GM12872 (cell line): ENCODE measurements at regions not wholly inside any gene's neighbourhood (a gene's known extent, or its start where the extent isn't known, plus 50 kb on each side); places are given as distances from the start of the nearest gene placed in this dataset.

Source experiments
- CTCF ChIP-seq: IDR thresholded peaks from 3 replicates; pipeline ENCODE4 v1.5.1; 2011; ENCODE audit warnings: low read depth, mild to moderate bottlenecking, low read length, moderate library complexity; ENCODE audit not compliant: insufficient read depth

- no peak for TF ChIP-seq CTCF
These were observed 262.1 kb downstream of the B3GLCT start for GRCh38 chr13:31461923-31462322.

- no peak for TF ChIP-seq CTCF
These were observed 263.0 kb downstream of the B3GLCT start for GRCh38 chr13:31462766-31463165.

- no peak for TF ChIP-seq CTCF
These were observed 268.5 kb downstream of the B3GLCT start for GRCh38 chr13:31468114-31468902.

- no peak for TF ChIP-seq CTCF
These were observed 269.6 kb downstream of the B3GLCT start for GRCh38 chr13:31469377-31469776.

- TF ChIP-seq CTCF: no peak
These were observed 263.1 kb upstream of the RXFP2 start for GRCh38 chr13:31476266-31476665.

GRCh38 chr13:31476753-31477152 lies 262.6 kb upstream of the RXFP2 start:
- TF ChIP-seq CTCF: no peak

- no peak for TF ChIP-seq CTCF
These were observed 261.4 kb upstream of the RXFP2 start for GRCh38 chr13:31477961-31478360.
